GM10266 (cell line): ENCODE measurements at regions not wholly inside any gene's neighbourhood (a gene's known extent, or its start where the extent isn't known, plus 50 kb on each side); places are given as distances from the start of the nearest gene placed in this dataset.
A peak's percentile ranks its signal among the peaks of the same experiment; 100 is the strongest.

Experiments used
- DNase-seq: peaks from one replicate; pipeline ENCODE4 v3.0.0; 2012; ENCODE audit errors: extremely low spot score
- CTCF ChIP-seq: IDR thresholded peaks from 2 replicates; pipeline ENCODE4 v1.5.1; 2012; ENCODE audit warnings: mild to moderate bottlenecking, low read depth; ENCODE audit not compliant: control insufficient read depth, insufficient read depth; ENCODE audit errors: missing control alignments

DNA sequence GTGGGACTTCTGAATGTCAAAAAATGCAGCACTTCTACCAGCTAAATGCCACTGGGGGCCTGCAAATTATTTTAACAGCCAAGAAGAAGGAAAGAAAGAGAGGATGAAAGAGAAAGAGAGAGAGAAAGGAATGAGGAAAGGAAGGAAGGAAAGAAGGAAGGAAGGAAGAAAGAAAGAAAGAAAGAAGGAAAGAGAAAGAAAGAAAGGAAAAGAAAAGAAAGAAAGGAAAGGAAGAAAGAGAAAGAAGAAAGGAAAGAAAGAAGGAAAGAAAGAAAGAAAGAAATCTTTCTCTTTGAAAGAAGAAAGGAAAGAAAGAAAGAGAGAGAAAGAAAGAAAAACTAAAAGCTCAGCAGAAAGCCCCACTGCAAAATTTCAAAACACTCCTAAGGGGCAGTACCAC lies 69.2 kb upstream of the SV2C start:
- TF ChIP-seq CTCF = no peak
- DNase-seq = no peak

- no peak for TF ChIP-seq CTCF
- peak; percentile 11 for DNase-seq
These were observed 75.3 kb upstream of the SV2C start for GRCh38 chr5:76007904-76008303.

GRCh38 chr5:76000582-76000981 lies 82.6 kb upstream of the SV2C start:
- TF ChIP-seq CTCF = no peak
- no peak for DNase-seq

- DNase-seq = no peak
These were observed 89.3 kb upstream of the SV2C start for GRCh38 chr5:75993643-75994520.

DNA sequence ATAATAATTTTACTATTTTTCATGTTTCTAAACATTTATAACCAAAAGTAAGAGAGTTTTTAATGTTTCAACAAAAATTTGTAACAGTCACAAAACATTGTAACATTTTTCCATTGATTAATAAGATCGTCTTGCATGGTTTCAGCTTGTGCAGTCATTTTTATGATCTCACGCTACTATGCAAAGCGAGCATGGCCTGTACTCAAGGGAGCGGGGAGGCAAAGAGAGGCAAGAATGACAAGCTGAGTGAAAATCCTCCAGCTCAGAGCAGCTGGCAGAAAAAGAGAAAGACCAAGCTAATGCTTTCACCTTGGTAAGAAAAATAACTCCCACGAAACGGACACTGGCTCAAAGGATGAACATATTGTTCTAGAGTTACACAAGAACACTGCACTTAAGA lies 90.0 kb upstream of the SV2C start:
- TF ChIP-seq CTCF = no peak
- no peak for DNase-seq

More at GRCh38 chr5:75993643-75994520, 89.3 kb upstream of the SV2C start:
- TF ChIP-seq CTCF = no peak

GRCh38 chr5:75992753-75993152 lies 90.4 kb upstream of the SV2C start:
- TF ChIP-seq CTCF = no peak
- no peak for DNase-seq

- TF ChIP-seq CTCF = no peak
- no peak for DNase-seq
These were observed 98.1 kb upstream of the SV2C start for GRCh38 chr5:75985077-75985476.
